ENCODE measurements at regions not wholly inside any gene's neighbourhood (a gene's known extent, or its start where the extent isn't known, plus 50 kb on each side); places are given as distances from the start of the nearest gene placed in this dataset.

DNA sequence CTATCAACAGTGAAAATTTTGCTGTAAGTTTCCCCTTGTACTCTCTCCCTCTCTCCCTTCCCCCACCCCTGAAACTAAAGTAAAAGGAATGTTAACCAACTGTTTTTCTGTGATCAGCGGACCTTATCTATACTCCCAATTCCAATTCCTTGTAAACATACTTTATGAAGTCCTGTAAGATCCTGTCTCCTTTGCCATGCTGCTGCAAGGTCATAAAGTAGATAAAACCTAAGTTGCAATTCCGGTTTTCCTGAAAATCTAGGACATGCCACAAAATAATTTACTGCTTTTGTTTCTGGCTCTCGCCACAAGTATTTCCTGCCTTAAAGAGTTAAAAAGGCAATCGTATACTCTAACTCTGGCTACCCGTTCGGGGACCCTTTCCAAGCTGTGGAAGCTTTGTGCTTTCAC is 1469.0 kb downstream of the LRRC4C start:
- no peaks in the 10 kb centered on the region for H3K27me3 ChIP-seq
- H3K4me1 ChIP-seq, result no peaks in the 10 kb centered on the region
- DNase-seq, result no peak
- TF ChIP-seq, protein P1, sequence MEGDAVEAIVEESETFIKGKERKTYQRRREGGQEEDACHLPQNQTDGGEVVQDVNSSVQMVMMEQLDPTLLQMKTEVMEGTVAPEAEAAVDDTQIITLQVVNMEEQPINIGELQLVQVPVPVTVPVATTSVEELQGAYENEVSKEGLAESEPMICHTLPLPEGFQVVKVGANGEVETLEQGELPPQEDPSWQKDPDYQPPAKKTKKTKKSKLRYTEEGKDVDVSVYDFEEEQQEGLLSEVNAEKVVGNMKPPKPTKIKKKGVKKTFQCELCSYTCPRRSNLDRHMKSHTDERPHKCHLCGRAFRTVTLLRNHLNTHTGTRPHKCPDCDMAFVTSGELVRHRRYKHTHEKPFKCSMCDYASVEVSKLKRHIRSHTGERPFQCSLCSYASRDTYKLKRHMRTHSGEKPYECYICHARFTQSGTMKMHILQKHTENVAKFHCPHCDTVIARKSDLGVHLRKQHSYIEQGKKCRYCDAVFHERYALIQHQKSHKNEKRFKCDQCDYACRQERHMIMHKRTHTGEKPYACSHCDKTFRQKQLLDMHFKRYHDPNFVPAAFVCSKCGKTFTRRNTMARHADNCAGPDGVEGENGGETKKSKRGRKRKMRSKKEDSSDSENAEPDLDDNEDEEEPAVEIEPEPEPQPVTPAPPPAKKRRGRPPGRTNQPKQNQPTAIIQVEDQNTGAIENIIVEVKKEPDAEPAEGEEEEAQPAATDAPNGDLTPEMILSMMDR (IDR thresholded peaks at IDR 0.05; ENCODE audit: low read depth, low read length), result no peak
- H3K4me3 ChIP-seq (ENCODE audit: low read depth, low read length), result no peak overlapping the region
- no peaks in the 10 kb centered on the region for H3K9me3 ChIP-seq
- no peaks in the 10 kb centered on the region for H3K36me3 ChIP-seq

DNA sequence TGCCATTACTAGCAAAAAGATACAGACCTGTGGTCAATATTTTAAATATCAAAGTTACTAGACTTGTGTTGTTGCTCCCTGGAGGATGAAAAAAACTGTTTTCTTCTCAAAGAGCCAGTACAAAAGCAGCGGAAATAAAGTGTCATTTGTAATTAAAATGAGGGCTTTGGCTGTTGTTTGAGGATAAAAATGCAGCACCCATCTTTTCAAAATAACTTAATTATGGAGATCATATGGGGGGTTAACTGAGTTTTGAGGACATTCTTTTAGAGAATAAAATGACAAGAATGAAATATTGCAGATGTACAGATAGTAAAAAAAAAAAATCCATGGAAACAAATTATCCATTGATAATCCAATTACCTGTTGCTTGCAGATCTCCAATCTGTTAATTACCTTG is 1484.4 kb downstream of the LRRC4C start:
- Histone ChIP-seq H3K27me3 (no peaks in the 10 kb centered on the region), H3K36me3 (no peaks in the 10 kb centered on the region), H3K4me3 (ENCODE audit: low read depth, low read length) (no peak overlapping the region), H3K4me1 (no peaks in the 10 kb centered on the region), H3K9me3 (no peaks in the 10 kb centered on the region)
- TF ChIP-seq, protein P1 (IDR thresholded peaks at IDR 0.05; ENCODE audit: low read depth, low read length), result no peak
- DNase-seq, result no peak

DNA sequence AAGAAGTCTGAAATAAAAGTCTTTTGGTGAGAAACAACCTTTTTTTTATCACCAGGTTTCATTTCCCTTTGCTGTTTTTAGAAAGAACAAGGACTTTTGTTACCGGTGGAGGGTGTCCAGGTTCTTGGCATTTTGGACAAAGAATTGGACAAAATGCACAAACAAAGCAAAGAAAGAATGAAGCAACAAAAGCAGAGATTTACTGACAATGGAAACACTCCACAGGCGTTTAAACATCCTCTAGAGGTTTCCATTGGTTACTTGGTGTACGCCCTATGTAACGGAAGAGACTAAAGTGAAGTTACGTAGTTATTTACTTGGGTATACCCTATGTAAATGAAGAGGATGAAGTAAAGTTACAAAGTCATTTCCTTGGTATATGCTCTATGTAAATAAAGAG is 1487.0 kb downstream of the LRRC4C start:
- Histone ChIP-seq H3K36me3 (no peaks in the 10 kb centered on the region), H3K4me3 (ENCODE audit: low read depth, low read length) (no peak overlapping the region), H3K9me3 (no peaks in the 10 kb centered on the region), H3K27me3 (no peaks in the 10 kb centered on the region), H3K4me1 (no peaks in the 10 kb centered on the region)
- no peak for DNase-seq
- TF ChIP-seq, protein P1 (IDR thresholded peaks at IDR 0.05; ENCODE audit: low read depth, low read length), result no peak

DNA sequence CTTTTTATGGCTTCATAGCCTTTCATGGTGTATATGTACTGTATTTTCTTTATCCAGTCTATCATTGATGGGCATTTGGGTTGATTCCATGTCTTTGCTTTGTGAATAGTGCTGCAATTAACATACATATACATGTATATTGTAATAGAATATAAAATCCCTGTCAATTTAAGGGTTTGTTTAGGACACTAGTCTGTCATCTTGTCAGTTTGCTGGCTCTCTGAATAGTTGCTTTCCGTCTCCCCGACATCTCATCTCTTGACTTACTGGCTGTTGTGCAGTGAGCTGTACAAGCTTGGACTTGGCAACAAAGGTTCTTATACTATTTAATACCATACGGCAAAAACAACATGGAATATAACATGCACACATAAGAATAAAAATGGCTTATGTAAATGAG is 1487.5 kb downstream of the LRRC4C start:
- TF ChIP-seq, protein P1 (IDR thresholded peaks at IDR 0.05; ENCODE audit: low read depth, low read length), result no peak
- Histone ChIP-seq H3K27me3 (no peaks in the 10 kb centered on the region), H3K4me1 (no peaks in the 10 kb centered on the region), H3K9me3 (no peaks in the 10 kb centered on the region), H3K4me3 (ENCODE audit: low read depth, low read length) (no peak overlapping the region), H3K36me3 (no peaks in the 10 kb centered on the region)
- DNase-seq, result no peak

DNA sequence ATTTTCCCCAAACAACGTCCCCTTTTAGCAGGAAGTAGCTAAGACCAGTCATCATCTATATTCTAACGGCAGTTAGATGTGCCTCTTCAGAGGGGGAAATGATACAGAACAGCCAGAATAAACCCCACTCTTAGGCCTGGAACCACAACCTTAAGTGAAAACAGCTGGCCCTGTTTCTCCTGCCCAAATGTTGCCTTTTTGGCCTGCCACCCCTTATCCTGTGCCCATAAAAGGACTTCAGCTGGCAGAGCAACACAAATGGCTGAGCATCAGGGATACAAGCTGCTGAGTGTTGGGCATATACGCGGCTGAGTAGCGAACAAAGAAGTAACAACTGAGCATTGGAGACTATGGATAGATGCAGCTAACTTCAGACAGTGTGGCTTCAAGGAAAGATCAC is 1491.4 kb downstream of the LRRC4C start:
- Histone ChIP-seq H3K4me1 (no peaks in the 10 kb centered on the region), H3K36me3 (no peaks in the 10 kb centered on the region), H3K4me3 (ENCODE audit: low read depth, low read length) (no peak overlapping the region), H3K27me3 (no peaks in the 10 kb centered on the region), H3K9me3 (no peaks in the 10 kb centered on the region)
- TF ChIP-seq, protein P1 (IDR thresholded peaks at IDR 0.05; ENCODE audit: low read depth, low read length), result no peak
- DNase-seq, result no peak

DNA sequence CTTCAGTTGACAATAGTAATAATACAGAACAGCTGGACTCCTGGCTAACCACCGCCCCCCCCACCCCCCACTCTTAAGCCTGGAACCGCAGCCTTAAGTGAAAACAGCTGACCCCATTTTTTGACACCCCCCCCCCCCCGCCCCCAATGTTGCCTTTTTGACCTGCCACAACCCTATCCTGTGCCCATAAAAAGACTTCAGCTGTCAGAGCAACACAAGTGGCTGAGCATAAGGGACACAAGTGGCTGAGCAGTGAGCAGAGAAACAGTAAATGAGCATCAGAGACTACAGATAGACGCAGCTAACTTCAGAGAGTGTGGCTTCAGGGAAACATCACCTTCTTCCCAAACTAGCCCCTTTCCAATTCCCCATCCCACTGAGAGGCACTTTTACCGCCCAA is 1493.8 kb downstream of the LRRC4C start:
- TF ChIP-seq, protein P1 (IDR thresholded peaks at IDR 0.05; ENCODE audit: low read depth, low read length), result no peak
- H3K9me3 ChIP-seq, result no peaks in the 10 kb centered on the region
- H3K4me1 ChIP-seq, result no peaks in the 10 kb centered on the region
- DNase-seq, result no peak
- H3K27me3 ChIP-seq, result no peaks in the 10 kb centered on the region
- no peaks in the 10 kb centered on the region for H3K36me3 ChIP-seq
- no peak overlapping the region for H3K4me3 ChIP-seq (ENCODE audit: low read depth, low read length)
